GM23338 (cell line): ENCODE measurements at regions not wholly inside any gene's neighbourhood (a gene's known extent, or its start where the extent isn't known, plus 50 kb on each side); places are given as distances from the start of the nearest gene placed in this dataset.

Source experiments
- CREB1 ChIP-seq: fragments of 250-450 bp; sonication (Bioruptor Pico); IDR thresholded peaks from 2 replicates; pipeline ENCODE4 v1.5.0; 2020; ENCODE audit warnings: low read depth, mild to moderate bottlenecking, moderate library complexity
- EZH2 ChIP-seq: fragments of 200-600 bp; sonication (generic); IDR thresholded peaks from one replicate; pipeline ENCODE4 v1.8.0; 2017; ENCODE audit warnings: antibody characterized with exemption, mild to moderate bottlenecking, low read depth; ENCODE audit not compliant: unreplicated experiment
- EZH2phosphoT487 ChIP-seq: fragments of 200-600 bp; sonication (generic); IDR thresholded peaks from one replicate; pipeline ENCODE4 v1.8.1; 2018; ENCODE audit warnings: antibody characterized with exemption; ENCODE audit not compliant: unreplicated experiment
- JUNB ChIP-seq: IDR thresholded peaks from one replicate; pipeline ENCODE4 v1.6.1; 2016; ENCODE audit warnings: antibody characterized with exemption; ENCODE audit not compliant: unreplicated experiment
- NANOG ChIP-seq: IDR thresholded peaks from 2 replicates; pipeline ENCODE4 v1.6.1; 2016; ENCODE audit warnings: antibody characterized with exemption, borderline replicate concordance
- POLR2AphosphoS5 ChIP-seq: IDR thresholded peaks from 2 replicates; pipeline ENCODE4 v1.6.1; 2016; ENCODE audit warnings: antibody characterized with exemption, low read depth
- STAT1 ChIP-seq: IDR thresholded peaks from one replicate; pipeline ENCODE4 v1.6.1; 2016; ENCODE audit warnings: antibody characterized with exemption; ENCODE audit not compliant: unreplicated experiment
- ZNF114 ChIP-seq: fragments of 250-450 bp; sonication (Bioruptor Pico); IDR thresholded peaks from 2 replicates; pipeline ENCODE4 v1.5.0; 2020; ENCODE audit warnings: mild to moderate bottlenecking, moderate library complexity
- ZNF331 ChIP-seq: fragments of 250-450 bp; sonication (Bioruptor Pico); IDR thresholded peaks from 2 replicates; pipeline ENCODE4 v1.5.0; 2020; ENCODE audit warnings: low read depth, mild to moderate bottlenecking, moderate library complexity
- TF ChIP-seq, protein P1 (sequence below), 2 experiments: fragments of 200-600 bp in 1 of 2; sonication (generic) in 1 of 2; conservative IDR thresholded peaks; 2 replicates each; pipeline versions ENCODE4 v1.5.1 to v1.6.1; 2016 to 2017; ENCODE audit warnings: antibody characterized with exemption in 2 of 2, low read depth in 2 of 2, mild to moderate bottlenecking in 2 of 2, moderate library complexity in 1 of 2
- TF ChIP-seq, protein P2 (sequence below): IDR thresholded peaks from one replicate; pipeline ENCODE4 v1.6.1; 2018; ENCODE audit warnings: antibody characterized with exemption; ENCODE audit not compliant: unreplicated experiment
- TF ChIP-seq, protein P3 (sequence below): IDR thresholded peaks from 2 replicates; pipeline ENCODE4 v1.6.1; 2016; ENCODE audit warnings: antibody characterized with exemption
- TF ChIP-seq, protein P4 (sequence below): fragments of 250-450 bp; sonication (Bioruptor Pico); IDR thresholded peaks from 2 replicates; pipeline ENCODE4 v1.5.0; 2020; ENCODE audit warnings: mild to moderate bottlenecking, moderate library complexity

DNA sequence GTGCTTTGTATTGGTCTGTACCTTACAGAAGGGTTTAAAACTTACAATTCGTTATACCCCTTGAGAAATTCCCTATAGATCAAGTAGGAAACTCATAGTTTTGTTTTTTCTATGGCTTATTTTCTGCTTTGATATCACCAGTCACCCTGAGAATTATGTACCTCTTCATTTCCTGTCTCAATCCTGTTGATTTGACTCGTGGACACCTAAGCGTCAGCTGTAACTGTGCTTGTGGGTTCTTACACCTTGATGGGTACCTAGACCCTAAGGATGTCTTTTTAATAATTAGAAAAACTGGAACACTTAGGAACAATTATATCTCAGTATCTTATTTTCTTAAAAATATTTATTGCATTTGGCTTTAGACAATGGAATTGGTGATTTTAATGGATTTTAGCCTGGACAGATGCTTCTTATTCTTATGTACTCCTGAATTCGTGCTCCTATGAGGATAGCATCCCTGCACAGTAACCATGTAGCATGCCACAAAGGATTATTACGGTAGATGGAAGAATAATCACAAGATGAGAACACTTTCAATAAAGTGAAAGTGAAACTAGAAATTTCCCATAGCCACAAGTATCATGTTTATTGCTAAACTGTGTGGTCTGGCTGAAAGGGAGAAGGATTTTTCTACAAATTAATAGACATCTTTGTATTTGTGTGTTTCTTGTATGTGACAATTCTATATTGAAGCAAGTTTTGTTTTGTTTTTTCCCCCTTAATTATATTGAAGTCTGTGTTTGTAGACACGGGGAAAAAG, 1920.3 kb upstream of the WWC1 start:
- TF ChIP-seq, protein P1, sequence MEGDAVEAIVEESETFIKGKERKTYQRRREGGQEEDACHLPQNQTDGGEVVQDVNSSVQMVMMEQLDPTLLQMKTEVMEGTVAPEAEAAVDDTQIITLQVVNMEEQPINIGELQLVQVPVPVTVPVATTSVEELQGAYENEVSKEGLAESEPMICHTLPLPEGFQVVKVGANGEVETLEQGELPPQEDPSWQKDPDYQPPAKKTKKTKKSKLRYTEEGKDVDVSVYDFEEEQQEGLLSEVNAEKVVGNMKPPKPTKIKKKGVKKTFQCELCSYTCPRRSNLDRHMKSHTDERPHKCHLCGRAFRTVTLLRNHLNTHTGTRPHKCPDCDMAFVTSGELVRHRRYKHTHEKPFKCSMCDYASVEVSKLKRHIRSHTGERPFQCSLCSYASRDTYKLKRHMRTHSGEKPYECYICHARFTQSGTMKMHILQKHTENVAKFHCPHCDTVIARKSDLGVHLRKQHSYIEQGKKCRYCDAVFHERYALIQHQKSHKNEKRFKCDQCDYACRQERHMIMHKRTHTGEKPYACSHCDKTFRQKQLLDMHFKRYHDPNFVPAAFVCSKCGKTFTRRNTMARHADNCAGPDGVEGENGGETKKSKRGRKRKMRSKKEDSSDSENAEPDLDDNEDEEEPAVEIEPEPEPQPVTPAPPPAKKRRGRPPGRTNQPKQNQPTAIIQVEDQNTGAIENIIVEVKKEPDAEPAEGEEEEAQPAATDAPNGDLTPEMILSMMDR (conservative IDR thresholded peaks at IDR 0.05; ENCODE audit: low read depth in 2 of 2) = no peak
- TF ChIP-seq EZH2 = no peak
- no peak for TF ChIP-seq POLR2AphosphoS5
- no peak for TF ChIP-seq JUNB
- TF ChIP-seq CREB1 (CRISPR knock-in tag) = no peak
- TF ChIP-seq, protein P2, sequence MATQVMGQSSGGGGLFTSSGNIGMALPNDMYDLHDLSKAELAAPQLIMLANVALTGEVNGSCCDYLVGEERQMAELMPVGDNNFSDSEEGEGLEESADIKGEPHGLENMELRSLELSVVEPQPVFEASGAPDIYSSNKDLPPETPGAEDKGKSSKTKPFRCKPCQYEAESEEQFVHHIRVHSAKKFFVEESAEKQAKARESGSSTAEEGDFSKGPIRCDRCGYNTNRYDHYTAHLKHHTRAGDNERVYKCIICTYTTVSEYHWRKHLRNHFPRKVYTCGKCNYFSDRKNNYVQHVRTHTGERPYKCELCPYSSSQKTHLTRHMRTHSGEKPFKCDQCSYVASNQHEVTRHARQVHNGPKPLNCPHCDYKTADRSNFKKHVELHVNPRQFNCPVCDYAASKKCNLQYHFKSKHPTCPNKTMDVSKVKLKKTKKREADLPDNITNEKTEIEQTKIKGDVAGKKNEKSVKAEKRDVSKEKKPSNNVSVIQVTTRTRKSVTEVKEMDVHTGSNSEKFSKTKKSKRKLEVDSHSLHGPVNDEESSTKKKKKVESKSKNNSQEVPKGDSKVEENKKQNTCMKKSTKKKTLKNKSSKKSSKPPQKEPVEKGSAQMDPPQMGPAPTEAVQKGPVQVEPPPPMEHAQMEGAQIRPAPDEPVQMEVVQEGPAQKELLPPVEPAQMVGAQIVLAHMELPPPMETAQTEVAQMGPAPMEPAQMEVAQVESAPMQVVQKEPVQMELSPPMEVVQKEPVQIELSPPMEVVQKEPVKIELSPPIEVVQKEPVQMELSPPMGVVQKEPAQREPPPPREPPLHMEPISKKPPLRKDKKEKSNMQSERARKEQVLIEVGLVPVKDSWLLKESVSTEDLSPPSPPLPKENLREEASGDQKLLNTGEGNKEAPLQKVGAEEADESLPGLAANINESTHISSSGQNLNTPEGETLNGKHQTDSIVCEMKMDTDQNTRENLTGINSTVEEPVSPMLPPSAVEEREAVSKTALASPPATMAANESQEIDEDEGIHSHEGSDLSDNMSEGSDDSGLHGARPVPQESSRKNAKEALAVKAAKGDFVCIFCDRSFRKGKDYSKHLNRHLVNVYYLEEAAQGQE = no peak
- no peak for TF ChIP-seq EZH2phosphoT487
- TF ChIP-seq ZNF114 = no peak
- no peak for TF ChIP-seq STAT1
- no peak for TF ChIP-seq NANOG
- TF ChIP-seq, protein P3, sequence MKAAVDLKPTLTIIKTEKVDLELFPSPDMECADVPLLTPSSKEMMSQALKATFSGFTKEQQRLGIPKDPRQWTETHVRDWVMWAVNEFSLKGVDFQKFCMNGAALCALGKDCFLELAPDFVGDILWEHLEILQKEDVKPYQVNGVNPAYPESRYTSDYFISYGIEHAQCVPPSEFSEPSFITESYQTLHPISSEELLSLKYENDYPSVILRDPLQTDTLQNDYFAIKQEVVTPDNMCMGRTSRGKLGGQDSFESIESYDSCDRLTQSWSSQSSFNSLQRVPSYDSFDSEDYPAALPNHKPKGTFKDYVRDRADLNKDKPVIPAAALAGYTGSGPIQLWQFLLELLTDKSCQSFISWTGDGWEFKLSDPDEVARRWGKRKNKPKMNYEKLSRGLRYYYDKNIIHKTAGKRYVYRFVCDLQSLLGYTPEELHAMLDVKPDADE = no peak
- TF ChIP-seq ZNF331 (CRISPR knock-in tag) = no peak
- TF ChIP-seq, protein P4, sequence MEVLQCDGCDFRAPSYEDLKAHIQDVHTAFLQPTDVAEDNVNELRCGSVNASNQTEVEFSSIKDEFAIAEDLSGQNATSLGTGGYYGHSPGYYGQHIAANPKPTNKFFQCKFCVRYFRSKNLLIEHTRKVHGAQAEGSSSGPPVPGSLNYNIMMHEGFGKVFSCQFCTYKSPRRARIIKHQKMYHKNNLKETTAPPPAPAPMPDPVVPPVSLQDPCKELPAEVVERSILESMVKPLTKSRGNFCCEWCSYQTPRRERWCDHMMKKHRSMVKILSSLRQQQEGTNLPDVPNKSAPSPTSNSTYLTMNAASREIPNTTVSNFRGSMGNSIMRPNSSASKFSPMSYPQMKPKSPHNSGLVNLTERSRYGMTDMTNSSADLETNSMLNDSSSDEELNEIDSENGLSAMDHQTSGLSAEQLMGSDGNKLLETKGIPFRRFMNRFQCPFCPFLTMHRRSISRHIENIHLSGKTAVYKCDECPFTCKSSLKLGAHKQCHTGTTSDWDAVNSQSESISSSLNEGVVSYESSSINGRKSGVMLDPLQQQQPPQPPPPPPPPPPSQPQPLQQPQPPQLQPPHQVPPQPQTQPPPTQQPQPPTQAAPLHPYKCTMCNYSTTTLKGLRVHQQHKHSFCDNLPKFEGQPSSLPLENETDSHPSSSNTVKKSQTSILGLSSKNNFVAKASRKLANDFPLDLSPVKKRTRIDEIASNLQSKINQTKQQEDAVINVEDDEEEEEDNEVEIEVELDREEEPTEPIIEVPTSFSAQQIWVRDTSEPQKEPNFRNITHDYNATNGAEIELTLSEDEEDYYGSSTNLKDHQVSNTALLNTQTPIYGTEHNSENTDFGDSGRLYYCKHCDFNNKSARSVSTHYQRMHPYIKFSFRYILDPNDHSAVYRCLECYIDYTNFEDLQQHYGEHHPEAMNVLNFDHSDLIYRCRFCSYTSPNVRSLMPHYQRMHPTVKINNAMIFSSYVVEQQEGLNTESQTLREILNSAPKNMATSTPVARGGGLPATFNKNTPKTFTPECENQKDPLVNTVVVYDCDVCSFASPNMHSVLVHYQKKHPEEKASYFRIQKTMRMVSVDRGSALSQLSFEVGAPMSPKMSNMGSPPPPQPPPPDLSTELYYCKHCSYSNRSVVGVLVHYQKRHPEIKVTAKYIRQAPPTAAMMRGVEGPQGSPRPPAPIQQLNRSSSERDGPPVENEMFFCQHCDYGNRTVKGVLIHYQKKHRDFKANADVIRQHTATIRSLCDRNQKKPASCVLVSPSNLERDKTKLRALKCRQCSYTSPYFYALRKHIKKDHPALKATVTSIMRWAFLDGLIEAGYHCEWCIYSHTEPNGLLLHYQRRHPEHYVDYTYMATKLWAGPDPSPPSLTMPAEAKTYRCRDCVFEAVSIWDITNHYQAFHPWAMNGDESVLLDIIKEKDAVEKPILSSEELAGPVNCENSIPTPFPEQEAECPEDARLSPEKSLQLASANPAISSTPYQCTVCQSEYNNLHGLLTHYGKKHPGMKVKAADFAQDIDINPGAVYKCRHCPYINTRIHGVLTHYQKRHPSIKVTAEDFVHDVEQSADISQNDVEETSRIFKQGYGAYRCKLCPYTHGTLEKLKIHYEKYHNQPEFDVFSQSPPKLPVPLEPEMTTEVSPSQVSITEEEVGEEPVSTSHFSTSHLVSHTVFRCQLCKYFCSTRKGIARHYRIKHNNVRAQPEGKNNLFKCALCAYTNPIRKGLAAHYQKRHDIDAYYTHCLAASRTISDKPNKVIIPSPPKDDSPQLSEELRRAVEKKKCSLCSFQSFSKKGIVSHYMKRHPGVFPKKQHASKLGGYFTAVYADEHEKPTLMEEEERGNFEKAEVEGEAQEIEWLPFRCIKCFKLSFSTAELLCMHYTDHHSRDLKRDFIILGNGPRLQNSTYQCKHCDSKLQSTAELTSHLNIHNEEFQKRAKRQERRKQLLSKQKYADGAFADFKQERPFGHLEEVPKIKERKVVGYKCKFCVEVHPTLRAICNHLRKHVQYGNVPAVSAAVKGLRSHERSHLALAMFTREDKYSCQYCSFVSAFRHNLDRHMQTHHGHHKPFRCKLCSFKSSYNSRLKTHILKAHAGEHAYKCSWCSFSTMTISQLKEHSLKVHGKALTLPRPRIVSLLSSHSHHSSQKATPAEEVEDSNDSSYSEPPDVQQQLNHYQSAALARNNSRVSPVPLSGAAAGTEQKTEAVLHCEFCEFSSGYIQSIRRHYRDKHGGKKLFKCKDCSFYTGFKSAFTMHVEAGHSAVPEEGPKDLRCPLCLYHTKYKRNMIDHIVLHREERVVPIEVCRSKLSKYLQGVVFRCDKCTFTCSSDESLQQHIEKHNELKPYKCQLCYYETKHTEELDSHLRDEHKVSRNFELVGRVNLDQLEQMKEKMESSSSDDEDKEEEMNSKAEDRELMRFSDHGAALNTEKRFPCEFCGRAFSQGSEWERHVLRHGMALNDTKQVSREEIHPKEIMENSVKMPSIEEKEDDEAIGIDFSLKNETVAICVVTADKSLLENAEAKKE (CRISPR knock-in tag) = no peak
